HUES48 (cell line): ENCODE measurements at regions not wholly inside any gene's neighbourhood (a gene's known extent, or its start where the extent isn't known, plus 50 kb on each side); places are given as distances from the start of the nearest gene placed in this dataset.

Experiments used
- H3K27ac ChIP-seq: one replicate; pipeline ENCODE4 v1.7.0; 2013; ENCODE audit warnings: low read depth, low read length, inconsistent platforms
- H3K27me3 ChIP-seq: 2 replicates; pipeline ENCODE4 v1.6.1; 2013; ENCODE audit warnings: mild to moderate bottlenecking, low read length; ENCODE audit not compliant: control insufficient read depth, insufficient read depth
- H3K36me3 ChIP-seq: 2 replicates; pipeline ENCODE4 v1.6.1; 2013; ENCODE audit warnings: low read length; ENCODE audit not compliant: control insufficient read depth, insufficient read depth
- H3K4me1 ChIP-seq: 2 replicates; pipeline ENCODE4 v1.6.1; 2013; ENCODE audit warnings: mild to moderate bottlenecking, low read length; ENCODE audit not compliant: control insufficient read depth, insufficient read depth
- H3K4me3 ChIP-seq: 2 replicates; pipeline ENCODE4 v1.5.1; 2013; ENCODE audit warnings: mild to moderate bottlenecking, low read depth, low read length
- H3K9ac ChIP-seq: 2 replicates; pipeline ENCODE4 v1.6.1; 2013; ENCODE audit warnings: mild to moderate bottlenecking, low read depth, low read length, moderate library complexity
- H3K9me3 ChIP-seq: 2 replicates; pipeline ENCODE4 v1.6.1; 2013; ENCODE audit warnings: low read length; ENCODE audit not compliant: control insufficient read depth, insufficient read depth

- Histone ChIP-seq H3K9me3 (no peaks in the 10 kb centered on the region), H3K4me1 (no peaks in the 10 kb centered on the region), H3K4me3 (no peak overlapping the region), H3K36me3 (no peaks in the 10 kb centered on the region), H3K27ac (no peak overlapping the region), H3K9ac (no peak overlapping the region), H3K27me3 (no peaks in the 10 kb centered on the region)
These were observed 395.3 kb downstream of the CD109 start for GRCh38 chr6:74091136-74091793.

DNA sequence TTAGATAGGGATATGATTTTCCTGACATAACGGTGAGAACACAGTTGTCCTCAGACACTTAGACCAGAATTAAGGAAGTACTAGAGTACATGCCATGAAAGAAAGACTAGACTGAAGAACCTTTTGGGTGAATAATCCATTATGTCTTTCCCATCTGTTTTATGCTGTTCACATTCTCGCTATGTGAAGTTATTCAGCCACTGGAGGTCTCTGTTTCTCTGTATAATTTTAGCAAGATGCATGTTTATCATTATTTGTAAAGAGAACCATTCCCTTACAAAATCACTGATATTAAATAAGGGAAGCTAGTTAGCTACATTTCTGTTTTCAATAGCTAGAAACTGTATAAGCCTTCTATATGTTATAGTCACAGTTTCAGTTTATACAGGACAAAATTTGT is 391.9 kb downstream of the CD109 start:
- no peak overlapping the region for H3K4me3 ChIP-seq

GRCh38 chr6:74075896-74076295 is 379.9 kb downstream of the CD109 start:
- H3K9me3 ChIP-seq = no peaks in the 10 kb centered on the region
- H3K4me1 ChIP-seq = no peaks in the 10 kb centered on the region
- H3K27ac ChIP-seq = no peak overlapping the region
- H3K36me3 ChIP-seq = no peaks in the 10 kb centered on the region
- no peaks in the 10 kb centered on the region for H3K27me3 ChIP-seq
- no peak overlapping the region for H3K9ac ChIP-seq
- H3K4me3 ChIP-seq = no peak overlapping the region

More for the DNA sequence above, 391.9 kb downstream of the CD109 start:
- no peak overlapping the region for H3K9ac ChIP-seq
- no peaks in the 10 kb centered on the region for H3K27me3 ChIP-seq
- no peaks in the 10 kb centered on the region for H3K36me3 ChIP-seq
- H3K9me3 ChIP-seq = peaks cover 8% of the 10 kb centered on the region
- no peak overlapping the region for H3K27ac ChIP-seq
- no peaks in the 10 kb centered on the region for H3K4me1 ChIP-seq

DNA sequence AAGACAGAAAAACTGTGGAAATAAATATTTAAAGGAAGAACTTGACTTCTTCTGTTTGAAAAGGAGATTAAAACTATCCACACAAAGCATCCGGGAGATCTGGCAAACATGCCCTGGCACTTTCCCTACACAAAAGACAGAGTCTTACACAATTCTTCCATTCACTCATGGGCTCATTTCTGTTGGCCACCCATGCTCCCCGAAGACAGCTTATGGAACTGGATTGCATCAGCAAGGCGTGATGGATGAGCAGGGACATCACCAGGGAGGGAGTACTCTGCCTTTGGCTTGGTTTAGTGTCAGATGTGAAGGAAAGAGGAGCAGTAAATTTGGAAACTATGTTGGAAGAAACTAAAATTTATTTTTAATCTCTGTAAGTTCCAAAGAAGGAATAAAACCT is 379.3 kb downstream of the CD109 start:
- Histone ChIP-seq H3K9ac (no peak overlapping the region), H3K4me3 (no peak overlapping the region), H3K27me3 (no peaks in the 10 kb centered on the region), H3K36me3 (no peaks in the 10 kb centered on the region), H3K9me3 (no peaks in the 10 kb centered on the region), H3K4me1 (no peaks in the 10 kb centered on the region), H3K27ac (no peak overlapping the region)

GRCh38 chr6:74074645-74075044 is 378.6 kb downstream of the CD109 start:
- no peak overlapping the region for H3K9ac ChIP-seq
- H3K36me3 ChIP-seq = no peaks in the 10 kb centered on the region
- H3K27me3 ChIP-seq = no peaks in the 10 kb centered on the region
- no peak overlapping the region for H3K27ac ChIP-seq
- H3K4me3 ChIP-seq = no peak overlapping the region
- no peaks in the 10 kb centered on the region for H3K9me3 ChIP-seq
- H3K4me1 ChIP-seq = no peaks in the 10 kb centered on the region

DNA sequence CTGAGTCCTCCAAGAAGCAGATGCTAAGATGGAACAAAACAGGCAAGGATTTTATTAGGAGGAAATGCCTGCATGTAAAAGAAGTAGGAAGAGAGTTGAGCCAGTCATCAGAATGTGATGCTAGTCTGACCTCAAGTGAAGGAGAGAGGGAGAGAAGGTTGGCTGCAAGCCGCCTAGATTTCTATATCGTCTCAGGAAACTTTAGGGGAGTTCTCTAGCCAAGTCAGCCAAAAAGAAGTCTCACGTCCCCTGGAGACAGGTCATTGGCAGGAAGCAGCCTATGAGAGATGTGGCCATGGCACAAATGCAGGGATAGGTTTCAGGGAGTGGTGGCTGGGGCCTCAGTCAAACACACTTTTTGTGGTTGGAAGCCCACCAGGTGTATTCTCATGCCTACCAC is 378.0 kb downstream of the CD109 start:
- Histone ChIP-seq H3K36me3 (no peaks in the 10 kb centered on the region), H3K9me3 (no peaks in the 10 kb centered on the region), H3K27me3 (no peaks in the 10 kb centered on the region), H3K4me1 (no peaks in the 10 kb centered on the region), H3K9ac (no peak overlapping the region), H3K4me3 (no peak overlapping the region), H3K27ac (no peak overlapping the region)

DNA sequence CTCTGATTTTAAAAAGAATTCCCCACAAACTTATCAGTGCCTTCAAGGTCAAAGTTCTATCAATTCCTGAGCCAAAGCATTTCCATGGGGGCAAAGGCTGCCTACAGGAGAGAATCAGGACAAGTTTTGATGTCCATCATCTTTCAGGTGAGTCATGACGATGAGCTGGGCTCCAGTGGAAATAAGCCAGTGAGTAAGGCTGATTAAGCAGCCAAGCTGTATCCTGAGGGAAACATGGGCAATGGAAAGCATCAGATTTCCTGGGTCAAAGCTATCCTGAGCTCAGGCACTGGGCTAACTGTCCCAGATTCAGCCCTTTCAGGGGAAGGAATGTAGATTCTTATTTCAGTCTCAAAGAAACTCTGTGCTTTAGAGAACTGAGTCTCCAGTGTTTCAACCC is 377.4 kb downstream of the CD109 start:
- Histone ChIP-seq H3K27ac (no peak overlapping the region), H3K4me1 (no peaks in the 10 kb centered on the region), H3K9me3 (no peaks in the 10 kb centered on the region), H3K27me3 (no peaks in the 10 kb centered on the region), H3K36me3 (no peaks in the 10 kb centered on the region), H3K4me3 (no peak overlapping the region), H3K9ac (no peak overlapping the region)

- Histone ChIP-seq H3K36me3 (no peaks in the 10 kb centered on the region), H3K27ac (no peak overlapping the region), H3K4me1 (no peaks in the 10 kb centered on the region), H3K4me3 (no peak overlapping the region), H3K9ac (no peak overlapping the region), H3K9me3 (no peaks in the 10 kb centered on the region), H3K27me3 (no peaks in the 10 kb centered on the region)
These were observed 375.2 kb downstream of the CD109 start for GRCh38 chr6:74071214-74071613.

DNA sequence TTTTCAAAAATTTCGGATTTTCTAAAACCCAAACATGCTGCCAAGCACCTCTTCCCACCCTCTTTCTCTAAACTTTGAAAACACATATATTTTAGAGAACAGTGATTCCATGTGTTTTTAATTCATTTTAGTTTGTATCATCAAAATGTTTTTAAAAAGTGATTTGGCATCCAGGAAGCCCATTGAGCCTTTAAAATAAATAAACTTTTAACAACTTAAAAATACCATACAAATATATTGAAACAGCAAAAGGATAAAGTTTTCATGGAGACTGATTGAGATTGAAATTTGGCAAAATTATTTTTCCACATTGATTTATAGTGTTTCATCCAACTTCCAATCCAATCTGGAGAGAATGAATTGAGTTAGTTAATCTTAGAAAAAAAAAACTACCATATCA is 374.7 kb downstream of the CD109 start:
- Histone ChIP-seq H3K27me3 (no peaks in the 10 kb centered on the region), H3K4me3 (no peak overlapping the region), H3K4me1 (no peaks in the 10 kb centered on the region), H3K9me3 (no peaks in the 10 kb centered on the region), H3K9ac (no peak overlapping the region), H3K36me3 (no peaks in the 10 kb centered on the region), H3K27ac (no peak overlapping the region)

DNA sequence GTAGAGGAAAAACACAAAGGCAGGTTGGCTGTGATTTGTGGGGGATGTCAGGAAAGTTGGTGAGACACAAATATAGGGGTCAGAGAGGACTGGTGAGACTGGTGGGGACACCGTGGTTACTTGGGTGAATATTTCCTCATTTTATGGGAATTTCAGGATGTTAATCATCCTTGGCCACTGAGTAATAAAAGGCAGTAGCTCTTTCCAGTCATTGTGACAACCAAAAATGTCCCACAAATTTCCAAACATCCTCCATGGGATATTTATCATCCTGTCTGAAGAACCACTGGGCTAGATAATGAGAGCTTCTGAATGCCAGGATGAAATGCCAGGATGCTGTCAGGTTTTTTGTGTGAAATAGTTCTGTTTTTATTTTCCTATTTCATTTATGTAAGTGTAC is 374.1 kb downstream of the CD109 start:
- no peak overlapping the region for H3K4me3 ChIP-seq
- H3K27ac ChIP-seq = no peak overlapping the region
- H3K9me3 ChIP-seq = no peaks in the 10 kb centered on the region
- H3K36me3 ChIP-seq = no peaks in the 10 kb centered on the region
- H3K4me1 ChIP-seq = no peaks in the 10 kb centered on the region
- H3K9ac ChIP-seq = no peak overlapping the region
- H3K27me3 ChIP-seq = no peaks in the 10 kb centered on the region

DNA sequence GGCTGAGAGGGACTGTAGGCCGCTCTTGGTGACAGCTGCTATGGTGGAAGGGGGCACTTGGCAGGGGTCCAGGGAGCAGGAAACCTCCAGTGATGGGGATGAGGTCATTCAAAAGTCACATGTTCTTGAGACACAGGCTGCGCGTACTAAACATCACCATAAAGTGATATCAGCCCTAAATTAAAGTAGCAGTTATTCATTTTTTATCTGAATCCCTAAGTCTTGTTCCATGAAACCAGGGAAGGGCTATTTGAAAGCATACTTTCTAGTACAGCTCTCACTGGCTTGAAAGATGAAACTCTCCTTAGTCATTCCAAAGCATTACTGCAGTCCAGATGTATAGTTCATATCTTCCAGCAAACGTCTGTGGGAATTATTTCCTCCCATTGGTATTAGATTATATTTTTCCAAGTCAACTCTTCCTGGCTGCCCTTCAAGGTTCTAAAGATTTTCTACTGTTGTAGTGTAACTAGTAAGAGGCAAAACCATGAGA is 373.1 kb downstream of the CD109 start:
- Histone ChIP-seq H3K9me3 (no peaks in the 10 kb centered on the region), H3K27ac (no peak overlapping the region), H3K4me3 (no peak overlapping the region), H3K4me1 (no peaks in the 10 kb centered on the region), H3K9ac (no peak overlapping the region), H3K36me3 (no peaks in the 10 kb centered on the region), H3K27me3 (no peaks in the 10 kb centered on the region)
